ENCODE measurements at regions not wholly inside any gene's neighbourhood (a gene's known extent, or its start where the extent isn't known, plus 50 kb on each side); places are given as distances from the start of the nearest gene placed in this dataset.

DNA sequence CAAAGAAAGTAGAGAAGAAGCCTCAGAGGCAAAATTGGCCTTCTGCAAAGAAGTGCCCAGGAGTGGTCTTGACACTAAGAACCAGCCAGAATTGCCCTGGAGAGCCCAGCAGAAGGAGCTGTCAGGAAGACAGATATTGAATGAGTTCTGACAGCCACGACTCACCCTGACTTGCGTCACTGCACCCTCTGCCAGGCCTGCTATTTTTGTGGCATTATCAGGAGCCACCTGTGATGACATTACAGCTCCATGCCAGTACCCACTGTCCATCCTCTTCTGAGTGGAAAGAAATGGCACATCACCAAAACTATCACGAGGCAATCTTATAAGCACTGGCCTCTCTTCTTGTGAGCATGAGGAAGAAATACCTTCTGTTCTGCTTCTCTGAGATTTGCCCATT, 67.7 kb downstream of the SMIM20 start:
- no peak for DNase-seq (ENCODE audit: low read depth)
- TF ChIP-seq, protein P1, sequence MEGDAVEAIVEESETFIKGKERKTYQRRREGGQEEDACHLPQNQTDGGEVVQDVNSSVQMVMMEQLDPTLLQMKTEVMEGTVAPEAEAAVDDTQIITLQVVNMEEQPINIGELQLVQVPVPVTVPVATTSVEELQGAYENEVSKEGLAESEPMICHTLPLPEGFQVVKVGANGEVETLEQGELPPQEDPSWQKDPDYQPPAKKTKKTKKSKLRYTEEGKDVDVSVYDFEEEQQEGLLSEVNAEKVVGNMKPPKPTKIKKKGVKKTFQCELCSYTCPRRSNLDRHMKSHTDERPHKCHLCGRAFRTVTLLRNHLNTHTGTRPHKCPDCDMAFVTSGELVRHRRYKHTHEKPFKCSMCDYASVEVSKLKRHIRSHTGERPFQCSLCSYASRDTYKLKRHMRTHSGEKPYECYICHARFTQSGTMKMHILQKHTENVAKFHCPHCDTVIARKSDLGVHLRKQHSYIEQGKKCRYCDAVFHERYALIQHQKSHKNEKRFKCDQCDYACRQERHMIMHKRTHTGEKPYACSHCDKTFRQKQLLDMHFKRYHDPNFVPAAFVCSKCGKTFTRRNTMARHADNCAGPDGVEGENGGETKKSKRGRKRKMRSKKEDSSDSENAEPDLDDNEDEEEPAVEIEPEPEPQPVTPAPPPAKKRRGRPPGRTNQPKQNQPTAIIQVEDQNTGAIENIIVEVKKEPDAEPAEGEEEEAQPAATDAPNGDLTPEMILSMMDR (IDR thresholded peaks at IDR 0.05; ENCODE audit: insufficient read depth, low read length), result no peak
- no peak overlapping the region for H3K4me3 ChIP-seq (ENCODE audit: low read depth, low read length)

DNA sequence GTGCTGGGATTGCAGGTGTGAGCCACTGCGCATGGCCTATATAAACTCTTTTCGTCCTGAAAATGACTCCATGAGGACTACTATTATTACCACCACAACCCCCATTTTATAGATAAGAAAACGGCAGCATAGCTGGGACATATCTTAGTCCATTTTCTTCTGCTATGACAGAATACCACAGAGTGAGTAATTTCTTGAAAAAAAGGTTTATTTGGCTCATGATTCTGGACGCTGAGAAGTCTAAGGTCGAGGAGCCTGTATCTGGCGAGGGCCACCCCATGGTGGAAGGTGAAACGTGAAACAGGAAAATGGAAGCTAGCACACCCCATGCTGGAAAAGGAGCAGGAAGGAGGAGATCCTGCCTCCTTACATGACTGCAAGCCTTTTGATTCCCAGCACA, 68.9 kb downstream of the SMIM20 start:
- TF ChIP-seq, protein P1 (IDR thresholded peaks at IDR 0.05; ENCODE audit: insufficient read depth, low read length), result no peak
- H3K4me3 ChIP-seq (ENCODE audit: low read depth, low read length), result no peak overlapping the region
- DNase-seq (ENCODE audit: low read depth), result peak; percentile 22

DNA sequence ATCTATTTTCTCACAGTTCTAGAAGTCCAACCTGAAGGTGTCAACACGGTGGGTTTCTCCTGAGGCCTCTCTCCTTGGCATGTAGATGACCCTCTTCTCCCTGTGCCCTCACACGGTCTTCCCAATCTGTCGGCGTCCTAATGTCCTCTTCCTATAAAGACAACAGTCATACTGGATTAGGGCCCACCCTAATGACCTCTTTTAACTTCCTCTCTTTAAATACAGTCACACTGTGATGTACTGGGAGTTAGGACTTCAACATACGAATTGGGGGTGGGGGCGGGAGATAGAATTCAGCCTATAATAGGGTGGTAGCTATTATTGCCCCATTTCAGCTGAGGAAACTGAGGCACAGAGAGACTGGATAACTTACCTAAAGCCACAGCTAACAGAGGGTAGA, 70.2 kb downstream of the SMIM20 start:
- DNase-seq (ENCODE audit: low read depth), result no peak
- no peak overlapping the region for H3K4me3 ChIP-seq (ENCODE audit: low read depth, low read length)
- TF ChIP-seq, protein P1 (IDR thresholded peaks at IDR 0.05; ENCODE audit: insufficient read depth, low read length), result no peak

DNA sequence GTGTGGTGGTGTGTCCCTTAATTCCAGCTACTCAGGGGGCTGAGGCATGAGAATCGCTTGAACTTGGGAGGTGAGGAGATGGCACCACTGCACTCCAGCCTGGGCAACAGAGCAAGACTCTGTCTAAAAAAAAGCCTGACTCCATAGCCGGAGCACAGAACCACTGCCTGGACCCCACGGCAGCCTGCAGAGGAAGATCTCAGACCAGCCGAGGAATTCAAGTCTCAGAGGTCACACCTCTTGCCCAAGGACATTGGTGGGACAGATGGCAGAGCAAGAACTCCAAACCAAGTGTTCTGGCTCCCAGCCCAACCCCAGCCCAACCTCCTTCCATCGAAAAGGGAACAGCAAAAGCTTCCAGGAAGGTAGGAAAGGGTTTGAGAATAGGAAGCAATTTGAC, 70.8 kb downstream of the SMIM20 start:
- no peak overlapping the region for H3K4me3 ChIP-seq (ENCODE audit: low read depth, low read length)
- TF ChIP-seq, protein P1 (IDR thresholded peaks at IDR 0.05; ENCODE audit: insufficient read depth, low read length), result no peak
- no peak for DNase-seq (ENCODE audit: low read depth)

DNA sequence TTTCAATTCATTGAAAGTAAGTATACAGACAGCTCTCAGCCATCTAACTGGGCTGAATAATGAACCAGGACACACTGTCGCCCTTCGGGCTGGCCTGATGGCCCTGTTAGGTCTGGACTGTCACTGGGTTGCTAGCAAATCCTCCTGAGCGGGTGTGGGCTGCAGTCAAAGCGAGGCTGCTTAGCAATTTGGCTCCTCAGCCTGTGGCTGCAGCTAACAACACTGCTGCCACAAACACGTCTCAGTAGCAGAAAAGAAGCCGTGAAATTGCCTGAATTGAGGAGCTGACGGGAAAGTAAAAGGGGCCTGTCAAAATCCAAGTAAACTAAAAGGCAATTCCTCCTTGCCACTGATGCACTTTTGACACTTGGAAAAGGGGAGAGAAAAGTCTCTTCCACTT, 72.8 kb downstream of the SMIM20 start:
- TF ChIP-seq, protein P1 (IDR thresholded peaks at IDR 0.05; ENCODE audit: insufficient read depth, low read length), result no peak
- DNase-seq (ENCODE audit: low read depth), result no peak
- H3K4me3 ChIP-seq (ENCODE audit: low read depth, low read length), result no peak overlapping the region

DNA sequence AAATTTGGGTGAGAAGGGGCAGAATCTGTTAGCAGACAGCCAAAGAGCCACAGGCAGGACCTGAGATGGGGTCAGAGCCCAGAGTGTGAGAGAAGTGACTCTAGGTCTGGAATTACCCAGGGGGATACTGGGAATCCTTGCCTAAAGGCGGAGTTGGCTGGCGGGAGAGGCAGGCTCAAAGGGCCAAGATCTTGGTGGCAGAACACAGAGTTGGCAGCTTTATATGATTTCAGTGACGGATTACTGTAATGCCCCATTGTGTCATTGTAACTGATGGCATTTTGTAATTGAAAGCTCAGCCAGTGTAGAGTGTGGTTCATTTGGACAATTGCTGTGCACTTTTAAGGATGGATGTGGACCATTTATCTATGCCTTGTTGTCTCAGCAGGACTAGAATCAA, 77.3 kb downstream of the SMIM20 start:
- TF ChIP-seq, protein P1 (IDR thresholded peaks at IDR 0.05; ENCODE audit: insufficient read depth, low read length), result no peak
- no peak overlapping the region for H3K4me3 ChIP-seq (ENCODE audit: low read depth, low read length)
- no peak for DNase-seq (ENCODE audit: low read depth)

DNA sequence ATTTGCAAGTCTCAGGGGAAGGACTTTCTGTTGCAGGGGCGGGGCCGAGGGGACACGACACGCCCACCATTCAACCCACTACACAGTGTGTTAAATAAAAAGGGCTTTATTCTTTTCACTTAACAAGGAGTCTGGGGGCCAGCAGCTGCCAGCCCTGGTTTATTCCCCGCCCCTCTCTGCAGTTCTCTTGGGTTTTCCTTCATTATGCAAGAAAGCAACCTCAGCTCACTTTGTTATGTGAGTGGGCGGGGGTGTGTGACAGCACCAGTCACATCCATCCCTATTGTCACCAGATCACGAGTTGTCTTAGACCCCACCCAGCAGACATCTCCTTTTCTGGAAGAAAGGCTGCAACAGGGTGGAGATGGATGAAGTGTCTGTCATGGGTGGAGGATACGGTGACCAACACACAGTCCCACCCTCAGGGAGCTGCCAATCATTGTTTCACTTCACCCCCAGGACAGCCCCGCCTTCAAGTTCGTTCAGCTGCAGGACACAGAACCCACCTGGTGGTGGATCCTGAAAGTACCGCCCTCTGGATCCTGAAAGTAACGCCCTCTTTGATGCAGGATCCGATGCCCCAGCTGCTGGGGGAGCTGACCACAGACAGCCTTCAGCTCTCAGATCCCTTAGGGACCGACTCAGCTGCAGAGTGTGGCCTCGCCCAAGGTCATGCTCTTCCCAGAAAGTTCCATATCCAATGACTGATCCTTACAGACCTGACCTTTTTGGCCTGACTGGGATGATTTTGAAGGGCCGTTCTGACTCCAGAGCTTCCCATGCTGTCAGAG, 79.6 kb downstream of the SMIM20 start:
- H3K4me3 ChIP-seq (ENCODE audit: low read depth, low read length), result no peak overlapping the region
- TF ChIP-seq, protein P1 (IDR thresholded peaks at IDR 0.05; ENCODE audit: insufficient read depth, low read length), result peak; percentile 42
- peak; percentile 29 for DNase-seq (ENCODE audit: low read depth)
